H4 (cell line): ENCODE measurements at regions not wholly inside any gene's neighbourhood (a gene's known extent, or its start where the extent isn't known, plus 50 kb on each side); places are given as distances from the start of the nearest gene placed in this dataset.

Source experiments
- DNase-seq: peaks from one replicate; pipeline ENCODE4 v3.0.0-alpha.2; 2015; ENCODE audit warnings: low spot score

GRCh38 chr2:181242262-181242661, 214.9 kb upstream of the ITGA4 start:
- no peak for DNase-seq

GRCh38 chr2:181243319-181243718, 213.9 kb upstream of the ITGA4 start:
- no peak for DNase-seq

- no peak for DNase-seq
Observed at GRCh38 chr2:181250691-181251090, 206.5 kb upstream of the ITGA4 start.

GRCh38 chr2:181252262-181253148, 204.7 kb upstream of the ITGA4 start:
- DNase-seq, result no peak

- DNase-seq, result no peak
Observed at GRCh38 chr2:181253438-181253837, 203.7 kb upstream of the ITGA4 start.

GRCh38 chr2:181255651-181256050, 201.5 kb upstream of the ITGA4 start:
- DNase-seq, result no peak

- no peak for DNase-seq
Observed at GRCh38 chr2:181258720-181259119, 198.5 kb upstream of the ITGA4 start.

GRCh38 chr2:181262782-181263181, 194.4 kb upstream of the ITGA4 start:
- no peak for DNase-seq

GRCh38 chr2:181264001-181264400, 193.2 kb upstream of the ITGA4 start:
- DNase-seq, result no peak

- no peak for DNase-seq
Observed at GRCh38 chr2:181264441-181264840, 192.7 kb upstream of the ITGA4 start.

GRCh38 chr2:181266614-181267013, 190.6 kb upstream of the ITGA4 start:
- no peak for DNase-seq

- no peak for DNase-seq
Observed at GRCh38 chr2:181268174-181268867, 188.9 kb upstream of the ITGA4 start.

GRCh38 chr2:181273986-181274385, 183.2 kb upstream of the ITGA4 start:
- DNase-seq, result no peak

- DNase-seq, result no peak
Observed at GRCh38 chr2:181275643-181276070, 181.5 kb upstream of the ITGA4 start.

GRCh38 chr2:181281206-181281832, 175.9 kb upstream of the ITGA4 start:
- DNase-seq, result no peak

GRCh38 chr2:181285116-181285515, 172.1 kb upstream of the ITGA4 start:
- DNase-seq, result no peak

GRCh38 chr2:181289698-181290097, 167.5 kb upstream of the ITGA4 start:
- no peak for DNase-seq

- no peak for DNase-seq
Observed at GRCh38 chr2:181290182-181290581, 167.0 kb upstream of the ITGA4 start.

GRCh38 chr2:181294979-181295378, 162.2 kb upstream of the ITGA4 start:
- DNase-seq, result no peak

- no peak for DNase-seq
Observed at GRCh38 chr2:181300600-181301291, 156.4 kb upstream of the ITGA4 start.

GRCh38 chr2:181304011-181304844, 153.0 kb upstream of the ITGA4 start:
- no peak for DNase-seq
